AG04450 (cell line): ENCODE measurements at regions not wholly inside any gene's neighbourhood (a gene's known extent, or its start where the extent isn't known, plus 50 kb on each side); places are given as distances from the start of the nearest gene placed in this dataset.

Experiments used
- CTCF ChIA-PET: fragments of 300-600, 350-600 bp; formaldehyde crosslinking; extraction: SDS; loops from one replicate; lab custom pipeline; 2022; ENCODE audit warnings: antibody characterized with exemption, inconsistent platforms; lab: Charles Lee
- POLR2A ChIA-PET: fragments of 350-600 bp; formaldehyde crosslinking; extraction: SDS; loops from one replicate; lab custom pipeline; 2021; ENCODE audit warnings: antibody characterized with exemption, inconsistent platforms; lab: Yijun Ruan, JAX
- DNase-seq: peaks from one replicate; pipeline ENCODE4 v3.0.0-alpha.2; 2011; ENCODE audit warnings: low read depth, low spot score
- H3K27ac ChIP-seq: one replicate; pipeline ENCODE4 v1.5.1; 2012; ENCODE audit warnings: low read depth, low read length, control low read depth
- H3K27me3 ChIP-seq: one replicate; pipeline ENCODE4 v1.6.0; 2012; ENCODE audit warnings: low read length; ENCODE audit not compliant: control insufficient read depth, insufficient read depth
- H3K4me3 ChIP-seq: 2 replicates; pipeline ENCODE4 v1.5.1; 2011; ENCODE audit warnings: mild to moderate bottlenecking, low read depth, low read length, control low read depth
- H3K9me3 ChIP-seq: 2 replicates; pipeline ENCODE4 v1.5.1; 2012; ENCODE audit warnings: low read length; ENCODE audit not compliant: control insufficient read depth, insufficient read depth
- CTCF ChIP-seq: IDR thresholded peaks from 2 replicates; pipeline ENCODE4 v1.5.1; 2011; ENCODE audit warnings: low read depth, low read length, control low read depth, inconsistent platforms

DNA sequence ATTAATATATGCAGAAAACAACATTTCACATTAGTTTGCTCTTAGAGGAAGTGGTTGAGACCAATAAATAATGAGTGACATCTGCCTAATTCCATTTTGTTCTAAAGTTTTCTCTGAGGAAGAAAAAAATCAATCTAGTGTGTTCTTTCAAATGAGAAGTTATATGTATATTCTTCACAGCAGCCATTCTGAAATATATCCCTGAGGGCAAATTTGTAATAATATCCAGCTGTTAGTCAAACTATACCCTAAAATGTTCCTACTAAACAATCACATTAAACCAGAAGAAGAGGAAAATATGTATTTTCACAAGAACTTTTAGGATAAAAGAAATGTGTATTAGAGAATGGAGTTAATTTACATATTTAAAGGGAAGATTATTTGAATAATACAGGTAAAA lies 375.1 kb upstream of the CDH19 start:
- no peaks in the 10 kb centered on the region for H3K9me3 ChIP-seq
- H3K4me3 ChIP-seq, result no peak overlapping the region
- CTCF ChIA-PET, result no interaction called here
- POLR2A ChIA-PET, result no interaction called here
- H3K27me3 ChIP-seq, result no peaks in the 10 kb centered on the region
- no peak overlapping the region for H3K27ac ChIP-seq
- TF ChIP-seq CTCF, result no peak
- no peak for DNase-seq

- no peak for DNase-seq
- no peak for TF ChIP-seq CTCF
- Histone ChIP-seq H3K9me3 (no peaks in the 10 kb centered on the region), H3K27me3 (no peaks in the 10 kb centered on the region), H3K27ac (no peak overlapping the region), H3K4me3 (no peak overlapping the region)
- ChIA-PET POLR2A (no interaction called here), CTCF (no interaction called here)
These were observed 368.8 kb upstream of the CDH19 start for GRCh38 chr18:66972681-66973080.

DNA sequence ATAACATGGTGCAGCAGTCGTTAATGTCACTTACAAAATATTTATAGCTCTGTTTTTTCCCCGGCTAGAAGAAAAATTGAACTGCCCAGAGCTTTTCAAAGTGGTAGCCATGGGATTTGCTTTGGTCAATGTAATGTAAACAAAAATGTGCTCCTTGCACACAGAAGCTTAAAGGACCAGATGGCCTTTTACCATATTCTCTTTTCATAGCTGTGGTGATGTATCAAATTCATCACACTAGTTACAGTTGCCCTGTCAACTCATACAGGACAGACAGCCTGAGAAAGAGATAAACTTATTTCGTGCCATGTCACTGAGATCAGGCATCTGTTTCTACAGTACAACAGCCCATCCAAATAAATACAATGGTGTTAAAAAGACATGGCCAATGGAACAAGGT lies 368.1 kb upstream of the CDH19 start:
- no peak for TF ChIP-seq CTCF
- ChIA-PET POLR2A (no interaction called here), CTCF (no interaction called here)

GRCh38 chr18:66966171-66966570 lies 362.3 kb upstream of the CDH19 start:
- TF ChIP-seq CTCF, result no peak
- no peak overlapping the region for H3K4me3 ChIP-seq

More for the DNA sequence above, 368.1 kb upstream of the CDH19 start:
- Histone ChIP-seq H3K4me3 (no peak overlapping the region), H3K27ac (no peak overlapping the region), H3K27me3 (no peaks in the 10 kb centered on the region), H3K9me3 (no peaks in the 10 kb centered on the region)
- DNase-seq, result no peak

GRCh38 chr18:66958309-66958708 lies 354.4 kb upstream of the CDH19 start:
- no peak for TF ChIP-seq CTCF
- POLR2A ChIA-PET, result interaction anchor here (0.6 kb wide), 1 partner anchor 58 kb away, joined by 3 read pairs; no protein-coding TSS in a partner anchor
- Histone ChIP-seq H3K4me3 (no peak overlapping the region), H3K27ac (no peak overlapping the region), H3K27me3 (no peaks in the 10 kb centered on the region), H3K9me3 (0 out of 2 replicates have a peak, but pooled peaks cover 4% of the 10 kb centered on the region)
- no peak for DNase-seq
- CTCF ChIA-PET, result no interaction called here

More at GRCh38 chr18:66966171-66966570, 362.3 kb upstream of the CDH19 start:
- H3K27me3 ChIP-seq, result no peaks in the 10 kb centered on the region
- POLR2A ChIA-PET, result no interaction called here
- no peak overlapping the region for H3K27ac ChIP-seq
- H3K9me3 ChIP-seq, result no peaks in the 10 kb centered on the region
- DNase-seq, result no peak
- CTCF ChIA-PET, result no interaction called here
